ENCODE measurements at regions not wholly inside any gene's neighbourhood (a gene's known extent, or its start where the extent isn't known, plus 50 kb on each side); places are given as distances from the start of the nearest gene placed in this dataset.
"Not testable (repeated sequence)": the region's sequence is repeated elsewhere in the genome, so short reads cannot be mapped to it uniquely, and the experiment has no call there.

DNA sequence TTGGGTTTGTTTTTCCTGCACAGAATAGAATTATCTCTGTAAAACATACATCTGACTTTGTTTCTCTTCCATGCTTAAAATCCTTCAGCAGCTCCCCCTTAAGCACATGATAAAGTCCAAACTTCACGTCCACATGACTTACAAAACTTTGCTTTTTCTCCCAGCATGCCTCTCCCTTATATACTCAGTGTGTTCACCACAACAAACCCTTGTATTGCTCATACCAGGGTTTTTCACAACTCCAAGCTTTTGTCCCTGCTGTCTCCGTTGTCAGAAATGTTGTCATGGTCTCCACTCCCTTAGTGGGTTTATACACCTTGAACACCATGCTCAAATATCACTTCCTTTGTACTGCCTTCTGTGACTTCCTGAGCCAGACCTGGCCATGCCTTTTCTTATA lies 91.1 kb upstream of the MITF start:
- no peak for FAIRE-seq
- no peak for DNase-seq (ENCODE audit: insufficient read length, low spot score)

DNA sequence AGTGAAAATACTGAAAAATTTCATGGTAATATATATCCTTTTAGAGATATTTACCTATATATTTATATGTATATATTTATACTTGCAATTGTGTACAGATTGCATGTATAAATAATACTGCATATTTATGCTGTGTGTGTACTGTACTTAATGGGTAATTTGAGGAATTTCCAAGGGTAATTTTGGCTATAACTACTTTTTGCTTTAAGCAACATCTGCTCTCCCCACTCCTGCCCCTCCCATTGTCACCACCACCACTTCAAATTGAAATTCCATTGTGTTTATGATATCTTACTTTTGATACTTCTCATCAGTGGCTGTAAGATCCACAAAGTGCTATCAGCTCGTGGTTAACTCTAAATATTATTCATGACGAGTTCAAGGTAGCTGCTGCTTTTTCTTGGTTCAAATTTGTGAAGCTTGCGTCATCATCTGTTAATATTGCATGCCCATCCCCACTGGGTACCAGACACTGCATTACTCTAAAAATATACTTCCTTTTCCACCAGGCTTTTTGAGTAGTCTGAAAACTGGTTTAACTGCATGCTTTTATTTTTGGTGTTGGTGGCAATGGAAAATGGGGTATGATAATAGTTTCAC lies 91.7 kb upstream of the MITF start:
- FAIRE-seq, result no peak
- no peak for DNase-seq (ENCODE audit: insufficient read length, low spot score)

DNA sequence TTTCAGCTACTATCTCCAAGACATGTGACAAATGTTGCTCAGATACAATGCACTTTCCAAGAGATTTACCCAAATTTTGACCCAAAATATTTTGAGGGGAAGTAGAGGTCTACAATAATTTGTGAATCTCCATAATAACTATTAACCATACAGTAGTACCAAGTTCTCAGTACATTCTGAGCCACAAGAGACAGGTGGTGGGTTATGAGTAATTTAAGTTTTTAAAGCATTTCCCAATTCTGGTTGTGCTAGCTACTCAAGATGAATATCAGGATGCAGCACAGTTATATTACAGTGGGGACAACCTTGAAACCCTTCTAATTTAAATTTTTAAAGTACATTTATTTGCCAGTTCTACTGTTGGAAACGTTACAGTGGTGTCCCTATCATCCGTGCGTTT lies 92.2 kb upstream of the MITF start:
- DNase-seq (ENCODE audit: insufficient read length, low spot score) (no peak), FAIRE-seq (no peak)

DNA sequence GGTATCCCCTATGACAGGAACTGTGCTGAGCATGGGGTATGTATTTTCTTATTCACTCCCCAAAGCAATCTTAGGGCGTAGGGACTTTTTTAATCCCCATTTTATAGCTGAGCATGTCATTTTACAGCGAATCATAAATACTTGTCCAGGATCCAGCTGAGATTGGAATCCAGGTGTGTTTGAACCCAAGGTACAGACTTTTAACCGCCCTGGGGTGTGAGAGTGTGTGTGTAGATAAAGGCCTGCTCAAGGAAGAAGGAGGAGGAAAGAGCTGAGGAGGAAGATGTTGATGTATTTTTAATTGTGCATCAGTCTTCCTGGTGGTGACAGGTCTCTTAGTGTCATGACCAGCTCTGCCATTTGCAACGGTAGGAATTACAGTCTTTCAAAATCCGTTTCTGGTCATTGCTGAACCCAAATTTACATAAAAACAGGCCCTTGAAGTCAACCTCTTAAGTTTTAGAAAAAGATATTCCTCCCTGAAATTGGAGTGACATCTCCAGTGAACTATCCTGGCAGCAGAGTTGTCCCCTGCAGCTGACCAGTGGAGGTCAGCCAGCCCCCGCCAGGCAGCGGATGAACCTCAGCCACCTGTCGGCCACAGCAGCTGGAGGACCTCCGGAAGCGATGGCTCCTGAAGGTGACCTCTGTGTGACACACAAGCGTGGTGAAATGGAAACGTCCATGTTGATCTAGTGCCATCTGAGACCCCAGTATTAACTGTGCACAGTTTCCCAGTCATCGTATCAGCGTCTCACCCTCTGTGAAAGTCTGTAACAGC lies 92.8 kb upstream of the MITF start:
- FAIRE-seq (no peak), DNase-seq (ENCODE audit: insufficient read length, low spot score) (no peak)

DNA sequence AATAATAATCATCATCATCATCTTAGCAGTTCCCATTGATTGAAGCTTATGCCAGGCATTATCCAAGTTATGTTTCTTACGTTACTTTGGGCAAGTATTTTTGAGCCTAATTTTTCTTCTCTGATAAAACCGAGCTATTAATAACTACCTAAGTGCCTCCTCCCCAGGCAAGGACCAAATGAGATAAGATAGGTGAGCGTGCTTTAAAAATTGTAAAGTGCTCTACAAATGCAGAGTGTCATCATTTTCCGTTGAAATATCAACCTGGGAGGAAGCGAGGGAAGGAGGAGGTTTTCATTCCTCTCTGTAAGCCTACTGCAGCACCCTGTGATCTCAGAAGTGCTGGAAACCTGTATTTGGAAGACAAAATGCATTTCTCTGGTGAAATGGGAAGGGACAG lies 96.7 kb upstream of the MITF start:
- DNase-seq (ENCODE audit: insufficient read length, low spot score) (no peak), FAIRE-seq (no peak)

DNA sequence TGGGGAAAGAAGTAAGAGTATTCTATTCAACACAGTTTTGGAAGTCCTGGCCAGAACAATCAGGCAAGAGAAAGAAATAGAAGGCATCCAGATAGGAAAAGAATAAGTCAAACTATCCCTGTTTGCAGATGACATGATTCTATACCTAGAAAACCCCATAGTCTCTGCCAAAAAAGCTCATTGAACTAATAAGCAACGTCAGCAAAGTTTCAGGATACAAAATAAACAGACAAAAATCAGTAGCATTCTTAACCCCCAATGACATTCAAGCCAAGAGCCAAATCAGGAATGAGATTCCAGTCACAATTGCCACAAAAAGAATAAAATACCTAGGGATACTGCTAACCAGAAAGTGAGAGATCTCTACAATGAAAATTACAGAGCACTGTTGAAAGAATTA lies 99.4 kb upstream of the MITF start:
- DNase-seq (ENCODE audit: insufficient read length, low spot score) (no peak), FAIRE-seq (no peak)

DNA sequence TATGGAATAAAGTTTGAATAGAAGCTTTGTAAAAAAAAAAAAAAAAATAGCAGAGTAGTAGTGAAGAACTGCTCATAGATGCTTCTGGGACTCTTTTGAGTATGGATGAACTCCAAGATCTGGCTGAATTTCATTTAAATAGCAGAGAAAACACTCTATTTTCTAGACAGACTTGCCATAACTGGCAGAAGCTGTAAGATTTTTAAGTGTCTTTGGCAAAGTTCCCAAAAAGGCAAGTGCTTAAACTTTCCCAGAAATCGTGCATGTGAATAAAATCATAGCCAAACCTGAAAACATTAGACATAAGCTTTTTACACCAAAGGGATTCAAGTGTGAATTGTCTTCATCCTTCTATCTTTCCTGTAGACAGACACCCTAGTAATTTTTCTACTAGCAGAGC lies 110.3 kb upstream of the MITF start:
- no peak for FAIRE-seq

DNA sequence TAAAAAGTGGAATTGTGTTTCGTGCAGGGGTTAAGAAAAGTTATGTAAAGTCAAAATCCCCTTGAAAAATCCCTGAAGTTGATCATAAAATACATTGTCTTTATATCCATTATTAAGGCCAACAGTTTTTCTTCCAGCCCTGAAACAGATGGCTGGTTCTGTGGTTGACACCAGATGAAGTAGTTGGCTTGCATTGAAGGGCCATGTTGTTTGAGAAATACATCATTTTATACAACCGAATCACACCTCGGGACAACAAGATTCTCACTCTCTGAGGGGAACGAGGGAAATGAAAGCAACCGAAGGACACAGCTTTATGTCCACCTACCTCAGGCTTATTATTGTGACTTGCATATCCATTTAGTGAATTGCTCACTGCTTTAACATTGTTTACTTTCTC lies 126.0 kb upstream of the MITF start:
- FAIRE-seq (no peak), DNase-seq (ENCODE audit: insufficient read length, low spot score) (no peak)

More for the DNA sequence above, 110.3 kb upstream of the MITF start:
- no peak for DNase-seq (ENCODE audit: insufficient read length, low spot score)

DNA sequence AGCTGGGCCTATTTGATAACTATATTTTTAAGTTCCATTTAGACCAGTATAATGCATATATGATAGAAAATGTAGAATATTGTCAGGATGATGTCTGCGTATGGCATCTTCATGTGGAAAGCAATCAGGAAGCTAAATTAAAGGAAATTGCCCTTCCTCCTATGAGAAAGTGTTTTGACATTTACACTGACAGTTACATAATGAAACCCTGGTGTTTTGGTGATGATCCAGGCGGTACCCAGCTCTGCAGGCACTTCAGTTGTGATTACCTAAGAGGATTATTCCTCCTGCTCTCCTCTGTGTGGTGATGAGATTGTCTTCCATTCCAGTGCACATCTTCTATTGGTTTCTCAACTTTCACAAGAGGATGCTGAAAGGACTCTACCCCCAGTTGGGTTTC lies 126.5 kb upstream of the MITF start:
- no peak for DNase-seq (ENCODE audit: insufficient read length, low spot score)
- peak; percentile 13 for FAIRE-seq

DNA sequence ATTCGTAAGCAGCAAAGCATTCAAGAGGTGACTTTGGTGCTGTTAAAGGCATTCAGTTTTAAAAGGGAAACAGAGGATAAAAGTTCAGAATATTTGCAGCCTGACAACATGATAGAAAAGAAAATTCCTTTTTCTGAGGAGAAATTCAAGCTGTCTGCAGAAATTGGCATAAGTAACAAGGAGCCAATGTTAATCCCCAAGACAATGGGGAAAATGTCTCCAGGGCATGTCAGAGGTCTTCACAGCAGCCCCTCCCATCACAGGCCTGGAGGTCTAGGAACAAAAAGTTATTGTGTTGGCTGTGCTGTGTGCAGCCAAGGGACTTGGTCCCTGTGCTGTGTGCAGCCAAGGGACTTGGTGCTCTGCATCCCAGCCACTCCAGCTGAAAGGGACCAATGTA lies 129.7 kb upstream of the MITF start:
- not testable (repeated sequence) for DNase-seq (ENCODE audit: insufficient read length, low spot score); FAIRE-seq

DNA sequence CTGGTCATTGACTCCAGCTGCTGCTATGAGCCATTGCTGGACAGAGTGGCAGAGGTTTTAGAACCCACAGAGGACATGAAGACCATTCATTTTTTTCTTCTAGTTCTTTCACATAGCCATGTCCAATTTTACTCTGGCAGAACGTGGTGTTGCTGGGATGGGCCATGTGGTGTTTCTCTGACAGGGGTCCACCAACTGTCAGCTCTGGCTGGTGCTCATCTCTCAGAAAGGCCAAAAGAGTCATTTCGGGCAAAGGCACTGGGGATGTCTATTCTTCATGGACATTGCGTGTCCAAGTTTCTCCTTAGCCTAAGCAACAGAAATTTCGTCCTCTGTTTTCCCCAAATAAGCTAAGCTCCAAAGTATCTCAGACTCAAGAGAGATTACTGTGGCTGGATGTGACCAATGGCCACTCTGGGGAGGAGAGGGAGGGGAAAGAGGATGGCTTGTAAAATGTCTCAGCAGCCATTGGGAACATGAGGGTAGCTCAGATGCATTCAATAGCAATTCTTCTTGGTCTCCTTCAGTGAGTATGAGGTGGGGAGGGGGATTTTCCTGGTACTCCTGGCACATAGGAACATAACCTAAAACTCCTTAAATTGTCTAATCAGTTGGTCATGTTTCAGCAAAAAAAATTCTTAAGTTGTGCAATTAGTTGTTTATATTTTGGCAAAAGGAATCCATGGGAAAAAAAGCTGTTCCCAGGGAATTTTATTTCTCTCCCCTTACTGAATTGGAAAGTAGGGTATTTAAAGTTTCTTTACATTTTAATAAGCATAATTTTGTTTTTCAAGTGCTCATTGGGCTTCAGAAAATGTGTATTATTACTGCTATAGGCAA lies 131.6 kb upstream of the MITF start:
- FAIRE-seq (no peak), DNase-seq (ENCODE audit: insufficient read length, low spot score) (no peak)

DNA sequence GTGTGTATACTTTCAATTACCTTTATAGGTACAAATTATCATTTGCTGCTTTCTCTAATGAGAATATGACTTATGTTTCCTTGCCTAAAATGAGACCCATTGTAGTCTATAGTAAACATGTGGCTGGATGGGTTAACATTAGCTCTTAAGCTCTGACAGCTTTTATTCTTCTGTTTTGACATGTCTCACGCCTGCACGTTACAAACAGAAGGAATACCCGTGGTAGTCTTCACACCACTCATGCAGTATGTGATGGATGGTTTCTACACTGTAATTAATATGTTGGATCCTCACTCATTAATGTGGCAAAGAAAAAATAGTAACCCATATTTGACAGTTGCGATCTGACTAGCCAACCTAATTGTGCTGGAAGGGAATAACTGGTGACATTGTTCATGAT lies 133.4 kb upstream of the MITF start:
- DNase-seq (ENCODE audit: insufficient read length, low spot score) (no peak), FAIRE-seq (no peak)

DNA sequence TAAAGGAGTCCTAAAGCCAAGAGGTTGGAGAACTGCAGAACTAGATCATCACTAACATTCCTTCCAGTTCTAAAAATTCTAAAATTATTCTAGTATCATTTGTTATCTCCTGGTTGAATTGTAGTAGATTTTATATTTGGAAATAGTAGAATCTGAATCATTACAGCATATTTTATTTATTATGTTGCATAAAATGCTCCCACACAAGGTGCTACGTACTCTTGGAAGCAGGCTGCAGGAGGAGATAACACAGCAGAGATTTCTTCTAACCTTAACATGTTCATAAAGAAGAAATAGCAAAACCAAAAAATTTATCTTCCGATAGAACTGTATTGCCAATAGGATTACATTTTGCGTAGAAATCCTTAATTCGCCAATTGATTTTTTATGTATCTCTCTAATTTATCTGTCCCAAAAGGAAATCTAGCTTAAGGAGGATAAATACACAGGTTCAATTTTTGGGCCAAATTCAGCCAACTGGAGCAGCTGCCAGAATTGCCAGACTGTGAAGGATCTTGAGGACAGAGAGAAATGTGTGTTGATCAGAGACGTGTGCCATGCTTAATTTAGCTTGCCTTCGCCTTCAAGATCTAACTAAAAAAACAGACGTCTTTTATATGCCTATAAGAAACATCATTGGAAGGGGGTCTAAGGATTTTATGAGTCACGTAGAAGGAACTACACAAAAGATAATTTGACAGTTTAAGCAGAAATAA lies 134.4 kb upstream of the MITF start:
- FAIRE-seq, result no peak
- DNase-seq (ENCODE audit: insufficient read length, low spot score), result no peak

DNA sequence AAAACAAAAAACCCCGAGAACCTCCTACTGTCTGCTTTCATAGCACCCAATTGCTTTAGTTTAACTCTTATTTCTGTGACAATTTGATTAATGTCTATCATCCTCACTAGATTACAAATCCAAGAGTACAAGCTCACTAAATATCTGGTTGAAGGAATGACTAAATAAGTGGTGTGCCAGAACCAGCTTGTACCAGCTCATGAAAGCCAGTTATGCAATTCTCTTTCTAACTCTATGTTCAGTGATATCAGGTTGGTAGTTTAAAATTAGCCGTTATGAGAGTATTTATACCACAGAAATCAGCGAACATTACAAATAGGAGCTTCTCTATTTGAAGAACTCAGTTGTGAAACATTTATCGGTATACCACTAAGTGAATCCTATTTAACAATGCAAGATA lies 137.2 kb upstream of the MITF start:
- FAIRE-seq (no peak), DNase-seq (ENCODE audit: insufficient read length, low spot score) (no peak)

DNA sequence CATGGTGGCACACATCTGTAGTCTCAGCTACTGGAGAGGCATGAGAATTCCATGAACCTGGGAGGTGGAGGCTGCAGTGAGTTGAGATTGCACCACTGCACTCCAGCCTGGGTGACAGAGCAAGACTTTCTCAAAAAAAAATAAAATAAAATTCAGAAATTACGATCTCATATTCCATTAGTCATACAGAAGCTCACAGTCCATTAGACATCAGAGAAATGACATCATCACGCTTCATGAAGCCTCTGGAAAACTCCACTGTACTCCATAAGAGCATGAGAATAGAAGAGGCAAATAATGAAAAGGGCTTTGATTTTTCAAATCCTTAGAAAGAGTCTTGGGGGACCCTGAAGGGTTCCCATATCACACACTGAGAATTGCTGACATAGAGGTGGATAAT lies 145.0 kb upstream of the MITF start:
- FAIRE-seq (no peak), DNase-seq (ENCODE audit: insufficient read length, low spot score) (no peak)

DNA sequence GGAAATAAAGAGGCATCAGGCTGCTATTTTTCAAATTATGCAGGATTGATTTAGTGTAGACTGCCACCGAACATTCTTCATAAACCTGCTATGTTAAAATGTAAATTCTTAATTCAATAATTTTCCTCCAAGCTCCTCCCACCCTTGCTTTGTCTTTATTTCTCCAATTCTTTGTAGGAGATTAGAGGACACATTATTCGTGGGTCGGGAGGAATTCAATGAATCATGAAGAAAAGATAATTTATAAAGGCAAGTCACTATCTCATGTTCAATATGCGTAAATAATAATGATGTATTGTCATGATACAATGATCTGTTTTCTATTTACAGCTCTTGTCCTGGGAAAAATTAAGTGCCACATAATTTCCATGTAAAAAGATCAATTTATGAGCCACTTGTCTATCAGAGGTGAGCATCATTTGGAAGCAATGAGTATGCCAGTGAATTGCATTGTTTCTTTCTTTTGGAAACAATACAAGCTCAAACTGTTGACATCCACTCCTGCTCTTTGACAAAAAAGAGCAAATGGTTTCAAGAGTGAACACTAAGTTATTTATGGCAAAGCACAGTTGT lies 148.0 kb upstream of the MITF start:
- no peak for FAIRE-seq
- DNase-seq (ENCODE audit: insufficient read length, low spot score), result no peak

DNA sequence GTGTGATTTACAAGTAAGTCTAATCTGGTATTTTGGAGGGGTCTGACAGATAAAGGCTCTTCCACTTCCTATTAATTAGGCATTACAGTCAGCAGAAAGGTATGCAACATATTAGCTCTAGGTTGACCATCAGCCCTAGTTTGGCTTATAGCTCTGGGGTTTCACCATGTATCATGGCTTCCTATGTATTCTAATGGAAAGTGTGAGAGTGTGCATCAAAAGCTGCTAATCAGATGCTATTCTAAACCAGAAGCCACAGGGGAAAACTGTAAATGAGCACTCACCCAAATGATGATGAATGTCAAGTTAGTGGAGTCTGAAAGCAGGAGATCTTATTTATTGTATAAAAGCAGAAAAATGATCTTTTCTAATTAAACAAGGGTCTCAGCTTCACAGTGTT lies 149.2 kb upstream of the MITF start:
- FAIRE-seq (no peak), DNase-seq (ENCODE audit: insufficient read length, low spot score) (no peak)

DNA sequence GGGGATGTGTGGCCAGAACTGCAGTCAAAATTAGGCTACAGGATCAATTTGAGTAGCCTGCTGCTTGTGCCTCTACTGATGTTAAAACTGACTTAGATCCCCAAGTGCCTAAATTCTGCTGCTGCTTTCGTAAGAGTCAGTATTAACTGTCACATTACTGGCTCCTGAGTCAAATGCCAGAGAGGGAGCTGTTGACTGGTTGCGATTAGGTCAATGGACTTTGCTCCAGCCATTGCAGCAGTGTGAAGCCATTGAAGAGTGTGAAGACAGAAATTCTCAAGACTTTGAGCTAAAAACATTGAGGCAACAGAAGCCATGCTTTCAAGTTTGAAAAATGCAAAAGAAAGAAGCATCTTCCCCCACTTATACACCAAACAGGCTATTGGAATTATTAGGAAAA lies 151.1 kb upstream of the MITF start:
- FAIRE-seq (no peak), DNase-seq (ENCODE audit: insufficient read length, low spot score) (no peak)

DNA sequence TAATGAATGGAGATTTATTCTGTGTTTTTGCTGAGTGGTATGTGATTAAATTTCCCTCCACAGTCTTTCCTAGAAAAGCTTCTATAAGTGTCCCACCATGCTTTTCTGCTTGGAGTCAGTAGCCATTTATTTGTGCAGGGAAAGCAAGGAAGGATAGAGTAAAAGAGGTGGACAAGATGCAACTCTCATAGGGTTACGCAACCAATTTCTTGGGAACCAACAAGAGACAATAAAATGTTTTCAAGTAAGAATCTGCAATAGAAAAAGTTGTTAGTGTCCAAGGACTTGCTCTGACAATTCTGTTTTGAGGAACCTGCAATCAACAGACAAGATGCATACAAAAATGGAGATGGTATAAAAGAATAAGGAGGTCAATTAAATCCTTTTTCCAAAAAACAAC lies 153.8 kb upstream of the MITF start:
- FAIRE-seq, result no peak

DNA sequence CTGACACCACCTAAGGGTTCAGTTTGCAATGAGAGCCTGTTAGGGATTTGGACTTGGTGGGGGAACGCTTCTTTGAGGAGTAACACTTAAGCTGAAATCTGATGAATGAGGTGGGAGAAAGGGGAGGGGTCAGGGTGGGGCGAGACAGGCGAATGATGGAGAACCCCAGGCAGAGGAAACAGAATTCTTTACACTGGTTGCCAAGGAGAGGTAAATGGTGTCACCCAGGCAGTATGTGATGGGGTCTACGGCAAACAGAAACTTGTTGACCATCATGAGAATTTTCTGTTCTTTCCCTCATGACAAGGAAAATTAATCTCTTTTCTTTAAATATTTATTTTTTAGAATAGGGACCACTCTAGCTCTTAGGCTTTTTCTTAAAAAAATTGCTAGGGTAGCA lies 157.2 kb upstream of the MITF start:
- no peak for DNase-seq (ENCODE audit: insufficient read length, low spot score)
- no peak for FAIRE-seq

More for the DNA sequence above, 153.8 kb upstream of the MITF start:
- no peak for DNase-seq (ENCODE audit: insufficient read length, low spot score)
